ENCODE measurements at regions not wholly inside any gene's neighbourhood (a gene's known extent, or its start where the extent isn't known, plus 50 kb on each side); places are given as distances from the start of the nearest gene placed in this dataset.

GRCh38 chr10:30115626-30115940 lies 56.2 kb upstream of the JCAD start:
- no peak for DNase-seq

GRCh38 chr10:30114881-30115625 lies 55.7 kb upstream of the JCAD start:
- DNase-seq: no peak

GRCh38 chr10:30114401-30114800 lies 55.0 kb upstream of the JCAD start:
- no peak for DNase-seq

GRCh38 chr10:30111340-30112022 lies 52.1 kb upstream of the JCAD start:
- DNase-seq: no peak

All from NCI-H2081 (cell line).